ENCODE measurements at regions not wholly inside any gene's neighbourhood (a gene's known extent, or its start where the extent isn't known, plus 50 kb on each side); places are given as distances from the start of the nearest gene placed in this dataset.

- TF ChIP-seq CTCF (IDR thresholded peaks at IDR 0.05 in 8 of 11, conservative IDR thresholded peaks at IDR 0.05 in 3 of 11) = peak in 2 of 11 experiments; percentile 8 to 10
- no peak for TF ChIP-seq POLR2A (IDR thresholded peaks at IDR 0.05)
These were observed 310.4 kb downstream of the SPRY2 start for GRCh38 chr13:80030491-80030890.

All from spleen (tissue), 7 donors.